ENCODE measurements at regions not wholly inside any gene's neighbourhood (a gene's known extent, or its start where the extent isn't known, plus 50 kb on each side); places are given as distances from the start of the nearest gene placed in this dataset.

GRCh38 chr12:4977102-4977501 is 66.6 kb upstream of the KCNA5 start:
- Histone ChIP-seq H3K27ac (ENCODE audit: low read depth, low read length, poor library complexity, severe bottlenecking) (no peak overlapping the region), H3K79me2 (ENCODE audit: insufficient read depth, low read depth, low read length) (no peaks in the 10 kb centered on the region), H3K4me3 (ENCODE audit: low read depth, low read length, poor library complexity, severe bottlenecking) (no peak overlapping the region), H3K36me3 (ENCODE audit: insufficient read depth, low read length) (no peaks in the 10 kb centered on the region), H4K20me1 (ENCODE audit: insufficient read depth, low read length) (no peaks in the 10 kb centered on the region), H3K4me2 (ENCODE audit: low read length) (no peak overlapping the region), H3K9me3 (ENCODE audit: low read length) (no peaks in the 10 kb centered on the region), H3K9me2 (ENCODE audit: insufficient read depth, low read length) (no peaks in the 10 kb centered on the region), H2AFZ (ENCODE audit: low read length) (no peak overlapping the region), H3K4me1 (ENCODE audit: insufficient read depth, low read length, poor library complexity, severe bottlenecking) (no peaks in the 10 kb centered on the region)
- intact Hi-C loops (cut with micrococcal nuclease; ENCODE audit: unreplicated experiment) = no loop called here
- POLR2A ChIA-PET = no interaction called here
- CTCF ChIA-PET (ENCODE audit: unreplicated experiment) = no interaction called here
- no peak for TF ChIP-seq EZH2phosphoT487 (IDR thresholded peaks at IDR 0.05; ENCODE audit: borderline replicate concordance, low read depth, low read length)
- no peak for TF ChIP-seq CTCF (conservative IDR thresholded peaks at IDR 0.05; ENCODE audit: low read length)
- no TSS peak for BruUV-seq (replicated peaks)
- no peak for DNase-seq (ENCODE audit: low spot score)

DNA sequence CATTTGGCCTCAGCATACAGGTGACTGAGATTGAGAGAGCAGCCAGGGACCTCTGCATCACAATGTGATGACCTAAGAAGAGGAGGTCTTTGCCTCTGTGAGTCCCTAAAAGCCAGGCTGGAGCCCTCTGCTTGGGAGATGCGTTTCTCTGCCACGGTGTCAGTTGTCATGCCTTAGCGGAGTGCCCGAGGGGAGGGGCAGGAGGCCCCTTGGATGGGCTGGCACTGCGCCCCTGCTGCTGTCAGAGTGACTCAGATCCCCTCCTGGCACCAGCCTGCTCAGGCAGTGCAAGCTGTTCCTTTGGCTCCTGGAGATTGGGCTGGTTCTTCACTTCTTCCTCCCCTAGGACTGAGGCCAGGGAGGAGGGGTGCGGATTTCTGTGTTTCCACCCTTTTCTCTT is 64.9 kb upstream of the KCNA5 start:
- ChIA-PET POLR2A (no interaction called here), CTCF (ENCODE audit: unreplicated experiment) (interaction anchor here (0.6 kb wide), 1 partner anchor 56 kb away, joined by 4 read pairs; no protein-coding TSS in a partner anchor)
- no peak overlapping the region for H3K4me3 ChIP-seq (ENCODE audit: low read depth, low read length, poor library complexity, severe bottlenecking)
- H3K79me2 ChIP-seq (ENCODE audit: insufficient read depth, low read depth, low read length) = no peaks in the 10 kb centered on the region
- no TSS peak for BruUV-seq (replicated peaks)
- no peaks in the 10 kb centered on the region for H4K20me1 ChIP-seq (ENCODE audit: insufficient read depth, low read length)
- intact Hi-C loops (cut with micrococcal nuclease; ENCODE audit: unreplicated experiment) = no loop called here
- no peaks in the 10 kb centered on the region for H3K36me3 ChIP-seq (ENCODE audit: insufficient read depth, low read length)
- no peaks in the 10 kb centered on the region for H3K4me1 ChIP-seq (ENCODE audit: insufficient read depth, low read length, poor library complexity, severe bottlenecking)
- H2AFZ ChIP-seq (ENCODE audit: low read length) = no peak overlapping the region
- H3K9me2 ChIP-seq (ENCODE audit: insufficient read depth, low read length) = no peaks in the 10 kb centered on the region
- no peak for TF ChIP-seq CTCF (conservative IDR thresholded peaks at IDR 0.05; ENCODE audit: low read length)
- TF ChIP-seq EZH2phosphoT487 (IDR thresholded peaks at IDR 0.05; ENCODE audit: borderline replicate concordance, low read depth, low read length) = no peak
- no peak overlapping the region for H3K27ac ChIP-seq (ENCODE audit: low read depth, low read length, poor library complexity, severe bottlenecking)
- no peak overlapping the region for H3K4me2 ChIP-seq (ENCODE audit: low read length)
- DNase-seq (ENCODE audit: low spot score) = no peak
- H3K9me3 ChIP-seq (ENCODE audit: low read length) = no peaks in the 10 kb centered on the region

DNA sequence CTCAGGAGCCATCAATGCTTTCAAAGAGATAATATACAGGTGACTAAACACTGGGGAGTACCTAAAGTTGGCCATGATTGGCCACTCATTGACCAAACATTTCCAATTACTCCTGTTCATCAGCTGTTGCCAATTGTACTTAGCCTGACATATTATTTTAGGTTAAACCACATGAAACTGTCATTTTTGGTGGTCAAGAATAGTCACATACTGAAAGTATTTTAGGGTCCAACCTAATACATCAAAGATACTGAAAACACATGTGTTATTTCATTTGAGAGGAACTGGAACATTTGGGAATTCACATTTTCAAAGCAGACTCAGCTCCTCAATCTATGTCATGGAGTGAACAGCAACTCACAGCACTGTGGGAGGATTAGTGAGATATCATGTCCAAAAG is 63.9 kb upstream of the KCNA5 start:
- no peaks in the 10 kb centered on the region for H4K20me1 ChIP-seq (ENCODE audit: insufficient read depth, low read length)
- no peak overlapping the region for H2AFZ ChIP-seq (ENCODE audit: low read length)
- DNase-seq (ENCODE audit: low spot score) = no peak
- no peak overlapping the region for H3K4me3 ChIP-seq (ENCODE audit: low read depth, low read length, poor library complexity, severe bottlenecking)
- no peaks in the 10 kb centered on the region for H3K4me1 ChIP-seq (ENCODE audit: insufficient read depth, low read length, poor library complexity, severe bottlenecking)
- no peaks in the 10 kb centered on the region for H3K9me2 ChIP-seq (ENCODE audit: insufficient read depth, low read length)
- BruUV-seq (replicated peaks) = no TSS peak
- CTCF ChIA-PET (ENCODE audit: unreplicated experiment) = no interaction called here
- no peaks in the 10 kb centered on the region for H3K79me2 ChIP-seq (ENCODE audit: insufficient read depth, low read depth, low read length)
- POLR2A ChIA-PET = no interaction called here
- TF ChIP-seq EZH2phosphoT487 (IDR thresholded peaks at IDR 0.05; ENCODE audit: borderline replicate concordance, low read depth, low read length) (no peak), CTCF (conservative IDR thresholded peaks at IDR 0.05; ENCODE audit: low read length) (no peak)
- no peaks in the 10 kb centered on the region for H3K9me3 ChIP-seq (ENCODE audit: low read length)
- H3K4me2 ChIP-seq (ENCODE audit: low read length) = no peak overlapping the region
- intact Hi-C loops (cut with micrococcal nuclease; ENCODE audit: unreplicated experiment) = no loop called here
- no peak overlapping the region for H3K27ac ChIP-seq (ENCODE audit: low read depth, low read length, poor library complexity, severe bottlenecking)
- no peaks in the 10 kb centered on the region for H3K36me3 ChIP-seq (ENCODE audit: insufficient read depth, low read length)

Measured in OCI-LY7 (cell line).